OCI-LY1 (cell line): ENCODE measurements at regions not wholly inside any gene's neighbourhood (a gene's known extent, or its start where the extent isn't known, plus 50 kb on each side); places are given as distances from the start of the nearest gene placed in this dataset.

ENCODE experiments used
- EZH2 ChIP-seq: fragments of 200-600 bp; sonication (generic), shearing (Covaris generic); IDR thresholded peaks from 2 replicates; pipeline ENCODE4 v1.8.0; 2017; ENCODE audit warnings: borderline replicate concordance, mixed run types, mild to moderate bottlenecking, antibody characterized with exemption, low read length, moderate library complexity, mixed read lengths
- TF ChIP-seq, protein P1 (sequence below): fragments of 200-600 bp; sonication (generic), shearing (Covaris generic); IDR thresholded peaks from 2 replicates; pipeline ENCODE4 v1.5.1; 2017; ENCODE audit warnings: mild to moderate bottlenecking, antibody characterized with exemption, low read length, moderate library complexity, mixed read lengths

DNA sequence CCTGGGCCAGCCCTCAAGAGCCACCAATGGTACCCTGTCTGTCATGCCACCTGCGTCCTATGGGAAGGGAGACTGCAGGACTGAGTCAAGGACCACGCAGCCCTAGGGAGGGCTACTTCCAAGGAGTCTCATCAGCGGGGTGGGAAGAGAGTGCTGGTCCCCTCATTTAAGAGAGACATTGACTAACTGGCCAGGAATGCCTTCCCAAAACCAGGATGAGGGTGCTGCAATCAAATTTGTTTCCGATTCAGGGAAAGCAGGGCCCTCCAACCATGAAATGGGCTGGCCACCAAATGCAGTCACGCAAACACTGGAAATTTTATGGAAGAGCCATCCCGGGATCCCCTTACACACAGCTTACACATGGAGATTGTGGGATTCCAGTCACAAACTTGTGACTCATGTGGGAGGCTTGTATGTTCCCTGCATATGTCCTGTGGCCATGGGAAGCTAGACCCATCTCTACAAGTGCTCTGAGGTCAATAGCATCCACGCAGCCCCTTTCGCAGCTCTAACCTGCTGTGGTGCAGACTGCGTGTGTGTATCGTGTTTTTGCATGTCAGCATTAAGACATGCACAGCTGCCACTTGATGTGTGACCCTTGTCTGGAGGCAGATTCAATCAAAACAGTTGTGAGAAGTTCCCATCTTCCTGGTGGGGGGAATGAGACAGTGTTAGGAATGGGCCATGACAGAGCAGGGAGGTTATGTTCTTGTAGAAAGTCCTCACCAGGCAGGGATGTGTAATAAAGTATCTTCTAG lies 53.0 kb upstream of the CST7 start:
- TF ChIP-seq, protein P1, sequence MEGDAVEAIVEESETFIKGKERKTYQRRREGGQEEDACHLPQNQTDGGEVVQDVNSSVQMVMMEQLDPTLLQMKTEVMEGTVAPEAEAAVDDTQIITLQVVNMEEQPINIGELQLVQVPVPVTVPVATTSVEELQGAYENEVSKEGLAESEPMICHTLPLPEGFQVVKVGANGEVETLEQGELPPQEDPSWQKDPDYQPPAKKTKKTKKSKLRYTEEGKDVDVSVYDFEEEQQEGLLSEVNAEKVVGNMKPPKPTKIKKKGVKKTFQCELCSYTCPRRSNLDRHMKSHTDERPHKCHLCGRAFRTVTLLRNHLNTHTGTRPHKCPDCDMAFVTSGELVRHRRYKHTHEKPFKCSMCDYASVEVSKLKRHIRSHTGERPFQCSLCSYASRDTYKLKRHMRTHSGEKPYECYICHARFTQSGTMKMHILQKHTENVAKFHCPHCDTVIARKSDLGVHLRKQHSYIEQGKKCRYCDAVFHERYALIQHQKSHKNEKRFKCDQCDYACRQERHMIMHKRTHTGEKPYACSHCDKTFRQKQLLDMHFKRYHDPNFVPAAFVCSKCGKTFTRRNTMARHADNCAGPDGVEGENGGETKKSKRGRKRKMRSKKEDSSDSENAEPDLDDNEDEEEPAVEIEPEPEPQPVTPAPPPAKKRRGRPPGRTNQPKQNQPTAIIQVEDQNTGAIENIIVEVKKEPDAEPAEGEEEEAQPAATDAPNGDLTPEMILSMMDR, result no peak
- TF ChIP-seq EZH2, result no peak
